AG04449 (cell line): ENCODE measurements at regions not wholly inside any gene's neighbourhood (a gene's known extent, or its start where the extent isn't known, plus 50 kb on each side); places are given as distances from the start of the nearest gene placed in this dataset.
"Not testable (repeated sequence)": the region's sequence is repeated elsewhere in the genome, so short reads cannot be mapped to it uniquely, and the experiment has no call there.

Source experiments
- CTCF ChIA-PET: fragments of 350-600 bp; formaldehyde crosslinking; extraction: SDS; loops from one replicate; lab custom pipeline; 2021; ENCODE audit warnings: antibody characterized with exemption; lab: Yijun Ruan, JAX
- POLR2A ChIA-PET: fragments of 400-600, 350-600 bp; formaldehyde crosslinking; extraction: SDS; loops from one replicate; lab custom pipeline; 2020; ENCODE audit warnings: antibody characterized with exemption, inconsistent platforms; lab: Yijun Ruan, JAX
- DNase-seq: peaks from one replicate; pipeline ENCODE4 v3.0.0-alpha.2; 2010; ENCODE audit warnings: low read depth, low spot score
- H3K4me3 ChIP-seq: 2 replicates; pipeline ENCODE4 v1.5.1; 2011; ENCODE audit warnings: low read depth, mild to moderate bottlenecking, control low read depth, low read length
- TF ChIP-seq, protein P1 (sequence below): IDR thresholded peaks from one replicate; pipeline ENCODE4 v1.5.1; 2011; ENCODE audit warnings: mild to moderate bottlenecking, moderate library complexity, low read length, control low read depth, inconsistent platforms; ENCODE audit not compliant: insufficient read depth; ENCODE audit errors: missing control alignments

DNA sequence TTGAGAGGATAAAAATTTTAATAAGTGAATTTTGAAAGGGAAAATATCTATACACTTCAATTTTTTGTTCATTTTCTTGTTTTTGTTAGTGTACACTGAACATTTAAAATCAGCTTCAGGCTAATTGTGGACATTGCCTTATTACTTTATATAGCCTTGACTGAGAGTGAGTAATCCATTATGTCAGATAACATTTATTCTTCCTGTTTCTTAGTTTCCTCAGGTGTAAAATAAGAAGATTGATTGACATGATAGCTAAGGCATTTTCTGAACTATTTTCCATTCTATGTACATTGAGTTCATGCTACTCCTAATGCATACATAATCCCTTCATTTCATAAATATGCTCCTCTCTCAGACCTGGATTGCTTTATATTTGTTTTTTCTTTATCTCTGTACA, 607.3 kb upstream of the AADAT start:
- TF ChIP-seq, protein P1, sequence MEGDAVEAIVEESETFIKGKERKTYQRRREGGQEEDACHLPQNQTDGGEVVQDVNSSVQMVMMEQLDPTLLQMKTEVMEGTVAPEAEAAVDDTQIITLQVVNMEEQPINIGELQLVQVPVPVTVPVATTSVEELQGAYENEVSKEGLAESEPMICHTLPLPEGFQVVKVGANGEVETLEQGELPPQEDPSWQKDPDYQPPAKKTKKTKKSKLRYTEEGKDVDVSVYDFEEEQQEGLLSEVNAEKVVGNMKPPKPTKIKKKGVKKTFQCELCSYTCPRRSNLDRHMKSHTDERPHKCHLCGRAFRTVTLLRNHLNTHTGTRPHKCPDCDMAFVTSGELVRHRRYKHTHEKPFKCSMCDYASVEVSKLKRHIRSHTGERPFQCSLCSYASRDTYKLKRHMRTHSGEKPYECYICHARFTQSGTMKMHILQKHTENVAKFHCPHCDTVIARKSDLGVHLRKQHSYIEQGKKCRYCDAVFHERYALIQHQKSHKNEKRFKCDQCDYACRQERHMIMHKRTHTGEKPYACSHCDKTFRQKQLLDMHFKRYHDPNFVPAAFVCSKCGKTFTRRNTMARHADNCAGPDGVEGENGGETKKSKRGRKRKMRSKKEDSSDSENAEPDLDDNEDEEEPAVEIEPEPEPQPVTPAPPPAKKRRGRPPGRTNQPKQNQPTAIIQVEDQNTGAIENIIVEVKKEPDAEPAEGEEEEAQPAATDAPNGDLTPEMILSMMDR, result no peak
- CTCF ChIA-PET, result interaction anchor here (1.2 kb wide), 1 partner anchor 437 kb away, joined by 3 read pairs; no protein-coding TSS in a partner anchor
- POLR2A ChIA-PET, result no interaction called here

DNA sequence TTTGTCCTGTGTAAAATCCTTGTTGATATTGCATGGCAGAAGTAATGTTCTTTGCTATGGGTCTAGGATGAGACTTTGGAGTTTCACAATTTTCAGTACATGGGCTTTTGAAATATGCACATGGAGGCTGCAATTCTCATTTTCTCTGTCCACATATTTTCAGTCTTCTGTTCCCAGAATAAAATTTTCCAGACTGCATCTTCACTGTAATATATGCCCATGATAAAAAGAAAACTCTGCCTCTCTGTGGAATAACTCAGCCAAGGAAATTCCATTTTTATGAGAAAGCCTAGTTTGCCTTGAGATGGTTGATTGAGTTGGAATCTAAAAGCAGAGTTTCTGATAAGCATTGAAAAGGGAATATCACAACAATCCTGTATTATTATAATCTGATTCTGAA, 601.4 kb upstream of the AADAT start:
- DNase-seq, result peak; percentile 9
- POLR2A ChIA-PET, result no interaction called here
- CTCF ChIA-PET, result interaction anchor here (1.6 kb wide), 1 partner anchor 431 kb away, joined by 4 read pairs; no protein-coding TSS in a partner anchor
- H3K4me3 ChIP-seq, result no peak overlapping the region
- TF ChIP-seq, protein P1, result no peak

More for the DNA sequence above, 607.3 kb upstream of the AADAT start:
- H3K4me3 ChIP-seq, result no peak overlapping the region
- DNase-seq, result no peak

DNA sequence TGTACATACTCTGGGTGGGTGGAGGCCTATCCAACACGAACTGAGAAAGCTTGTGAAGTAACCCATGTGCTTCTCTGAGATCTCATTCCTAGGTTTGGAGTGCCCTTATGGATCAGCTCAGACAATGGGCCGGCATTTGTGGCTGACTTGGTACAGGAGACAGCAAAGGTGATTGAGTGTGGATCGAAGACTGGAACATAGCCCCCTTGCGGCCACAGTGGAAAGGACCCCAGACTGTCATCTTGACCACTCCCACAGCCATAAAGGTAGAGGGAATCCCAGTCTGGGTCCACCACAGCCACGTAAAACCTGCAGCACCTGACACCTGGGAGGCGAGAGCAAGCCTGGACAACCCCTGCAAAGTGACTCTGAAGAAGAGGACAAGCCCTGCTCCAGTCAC, 598.0 kb upstream of the AADAT start:
- POLR2A ChIA-PET, result no interaction called here
- TF ChIP-seq, protein P1, result no peak
- DNase-seq, result no peak
- no peak overlapping the region for H3K4me3 ChIP-seq
- CTCF ChIA-PET, result no interaction called here

DNA sequence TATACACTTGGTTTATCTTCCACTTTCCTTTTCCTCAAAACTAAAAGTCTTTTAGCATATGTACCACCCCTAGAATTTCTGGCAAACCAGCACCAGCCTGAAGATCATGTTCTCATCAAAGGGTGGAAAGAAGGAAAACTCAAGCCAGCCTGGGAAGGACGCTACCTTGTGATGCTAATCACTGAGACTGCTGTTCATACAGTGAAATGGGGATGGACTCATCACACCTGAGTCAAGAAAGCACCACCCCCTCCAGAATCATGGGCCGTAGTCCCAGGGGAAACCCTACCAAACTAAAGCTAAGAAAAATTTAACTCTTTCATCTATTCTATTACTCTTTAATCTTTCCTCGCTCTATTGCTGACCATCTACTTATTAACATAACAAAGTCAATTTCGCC, 595.9 kb upstream of the AADAT start:
- CTCF ChIA-PET, POLR2A ChIA-PET, DNase-seq, H3K4me3 ChIP-seq: not testable (repeated sequence)

DNA sequence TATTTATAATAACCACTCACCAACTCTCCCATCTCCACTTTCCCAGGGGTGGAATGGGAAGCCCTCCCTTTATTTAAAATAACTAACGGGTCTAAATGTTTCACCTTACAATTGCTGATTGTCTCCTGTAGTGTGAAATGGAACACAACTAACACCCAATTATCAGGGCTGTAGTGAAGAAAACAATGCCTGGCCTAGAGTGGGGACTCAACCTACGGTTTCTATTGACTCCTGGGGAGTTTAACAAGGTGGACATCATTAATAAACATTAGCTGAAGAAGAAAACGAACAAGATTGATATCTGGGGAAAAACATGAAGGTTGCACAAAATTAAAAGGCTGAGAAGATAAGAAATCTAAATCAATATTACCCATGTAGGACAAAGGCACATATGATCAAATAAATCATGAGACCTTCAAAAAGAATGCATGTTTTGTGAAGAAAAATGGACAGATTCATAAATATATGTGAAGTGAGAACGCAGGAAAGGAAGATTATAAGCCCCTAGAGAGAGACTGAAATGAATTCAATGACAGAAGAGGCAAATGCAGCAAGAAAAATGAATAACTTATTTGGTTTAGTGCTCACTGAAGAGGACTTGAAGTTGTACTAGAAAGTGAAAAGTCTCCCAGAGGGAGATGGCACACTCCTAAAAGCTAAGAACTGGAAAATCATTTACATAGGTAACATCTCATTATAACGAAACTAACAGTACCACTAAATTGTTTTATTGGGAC, 593.0 kb upstream of the AADAT start:
- ChIA-PET POLR2A (no interaction called here), CTCF (no interaction called here)
- DNase-seq, result no peak
- no peak overlapping the region for H3K4me3 ChIP-seq
- TF ChIP-seq, protein P1, result no peak

DNA sequence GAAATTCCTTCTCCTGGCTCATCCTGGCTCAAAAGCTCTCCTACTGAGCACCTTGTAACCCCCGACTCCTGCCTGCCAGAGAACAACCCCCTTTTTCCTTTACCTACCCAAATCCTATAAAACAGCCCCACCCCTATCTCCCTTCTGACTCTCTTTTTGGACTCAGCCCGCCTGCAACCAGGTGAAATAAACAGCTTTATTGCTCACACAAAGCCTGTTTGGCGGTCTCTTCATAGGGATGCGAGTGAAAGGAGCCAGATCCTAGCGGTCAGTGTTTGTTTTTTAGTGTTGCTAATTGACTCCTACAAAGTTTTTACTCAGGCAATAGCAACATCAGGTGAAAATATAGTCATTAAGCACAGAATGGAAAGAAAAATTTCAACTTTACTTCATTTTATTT, 592.3 kb upstream of the AADAT start:
- CTCF ChIA-PET, DNase-seq, H3K4me3 ChIP-seq, POLR2A ChIA-PET: not testable (repeated sequence)

DNA sequence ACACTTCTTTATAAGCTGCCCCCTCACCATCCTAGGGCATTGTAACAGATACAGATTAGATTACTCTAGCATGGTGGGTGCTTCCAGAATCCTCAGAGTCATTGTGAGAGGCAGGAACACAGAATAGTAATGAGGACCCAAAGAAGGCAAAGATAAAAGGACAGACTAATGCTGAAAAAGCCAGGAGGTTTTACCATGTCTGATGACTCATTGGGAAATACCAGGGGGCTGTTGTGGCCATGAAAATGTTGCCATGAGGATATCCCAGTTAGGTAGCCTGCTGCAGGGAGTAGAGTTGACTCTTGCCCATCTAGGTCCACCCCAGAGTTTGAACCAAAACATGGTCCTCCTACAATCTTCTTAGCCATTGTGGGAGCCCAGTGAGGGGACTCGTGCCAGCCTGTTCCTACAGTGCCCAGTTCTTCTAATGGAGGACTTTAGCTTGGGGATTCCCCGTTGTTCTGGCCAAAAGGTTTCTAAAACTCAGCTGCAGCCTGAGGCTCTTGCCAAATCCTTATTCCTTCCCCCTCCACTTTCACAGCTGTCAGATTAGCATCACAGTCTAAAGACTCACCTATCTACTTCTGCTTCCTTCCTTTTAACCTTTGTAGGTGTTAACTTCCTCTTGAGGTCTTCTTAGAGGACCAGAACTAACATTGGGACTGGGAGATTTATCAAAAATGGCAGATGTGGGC, 586.0 kb upstream of the AADAT start:
- ChIA-PET CTCF (no interaction called here), POLR2A (no interaction called here)
- DNase-seq, result no peak
- no peak overlapping the region for H3K4me3 ChIP-seq
- TF ChIP-seq, protein P1, result no peak
